Glutamatergic neuron (in vitro differentiated cells): ENCODE measurements at regions not wholly inside any gene's neighbourhood (a gene's known extent, or its start where the extent isn't known, plus 50 kb on each side); places are given as distances from the start of the nearest gene placed in this dataset.

Experiments
- DNase-seq: peaks from one replicate; pipeline ENCODE4 v3.0.0; 2022
- H3K27ac Mint-ChIP-seq: one replicate; pipeline ENCODE4 v1.8.0; 2020; ENCODE audit warnings: mild to moderate bottlenecking, mixed read lengths, inconsistent platforms; ENCODE audit not compliant: unreplicated experiment
- H3K27me3 Mint-ChIP-seq: one replicate; pipeline ENCODE4 v1.8.0; 2020; ENCODE audit warnings: mild to moderate bottlenecking, moderate library complexity, mixed read lengths, inconsistent platforms; ENCODE audit not compliant: unreplicated experiment
- H3K36me3 Mint-ChIP-seq: one replicate; pipeline ENCODE4 v1.8.0; 2020; ENCODE audit warnings: mild to moderate bottlenecking, mixed read lengths, inconsistent platforms; ENCODE audit not compliant: unreplicated experiment
- H3K4me1 Mint-ChIP-seq: one replicate; pipeline ENCODE4 v1.8.0; 2020; ENCODE audit warnings: mild to moderate bottlenecking, low read depth, mixed read lengths, inconsistent platforms; ENCODE audit not compliant: unreplicated experiment
- H3K4me3 Mint-ChIP-seq: one replicate; pipeline ENCODE4 v1.8.0; 2020; ENCODE audit warnings: mild to moderate bottlenecking, mixed read lengths, inconsistent platforms; ENCODE audit not compliant: unreplicated experiment
- H3K9me3 Mint-ChIP-seq: one replicate; pipeline ENCODE4 v1.8.0; 2020; ENCODE audit warnings: mild to moderate bottlenecking, moderate library complexity, mixed read lengths, inconsistent platforms; ENCODE audit not compliant: unreplicated experiment
- TF ChIP-seq, protein P1 (sequence below): fragments of 200-600 bp; sonication (generic); IDR thresholded peaks from one replicate; pipeline ENCODE4 v1.5.0; 2021; ENCODE audit not compliant: partially characterized antibody, unreplicated experiment

DNA sequence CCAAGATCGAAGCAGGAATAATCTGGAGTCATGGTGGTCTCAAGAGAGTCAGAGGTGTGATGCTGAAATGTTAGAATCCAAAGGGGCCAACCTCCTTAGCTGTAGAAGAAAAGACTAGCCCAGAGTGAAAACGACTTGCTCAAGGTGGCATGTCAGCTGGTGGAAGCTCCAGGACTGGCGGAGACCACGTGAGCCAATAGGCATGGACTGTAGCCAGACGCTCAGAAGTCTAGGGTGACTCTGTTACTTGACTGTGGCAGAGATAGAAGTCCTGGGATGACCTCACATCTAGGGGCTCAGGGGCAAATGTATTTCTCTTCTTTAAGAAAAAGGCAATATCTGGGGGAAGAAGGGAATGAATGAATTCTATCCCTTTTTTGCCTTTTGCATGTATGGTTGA is 267.4 kb downstream of the ATG4C start:
- H3K4me1 Mint-ChIP-seq = no peaks in the 10 kb centered on the region
- H3K9me3 Mint-ChIP-seq = peaks cover 1% of the 10 kb centered on the region
- TF ChIP-seq, protein P1, sequence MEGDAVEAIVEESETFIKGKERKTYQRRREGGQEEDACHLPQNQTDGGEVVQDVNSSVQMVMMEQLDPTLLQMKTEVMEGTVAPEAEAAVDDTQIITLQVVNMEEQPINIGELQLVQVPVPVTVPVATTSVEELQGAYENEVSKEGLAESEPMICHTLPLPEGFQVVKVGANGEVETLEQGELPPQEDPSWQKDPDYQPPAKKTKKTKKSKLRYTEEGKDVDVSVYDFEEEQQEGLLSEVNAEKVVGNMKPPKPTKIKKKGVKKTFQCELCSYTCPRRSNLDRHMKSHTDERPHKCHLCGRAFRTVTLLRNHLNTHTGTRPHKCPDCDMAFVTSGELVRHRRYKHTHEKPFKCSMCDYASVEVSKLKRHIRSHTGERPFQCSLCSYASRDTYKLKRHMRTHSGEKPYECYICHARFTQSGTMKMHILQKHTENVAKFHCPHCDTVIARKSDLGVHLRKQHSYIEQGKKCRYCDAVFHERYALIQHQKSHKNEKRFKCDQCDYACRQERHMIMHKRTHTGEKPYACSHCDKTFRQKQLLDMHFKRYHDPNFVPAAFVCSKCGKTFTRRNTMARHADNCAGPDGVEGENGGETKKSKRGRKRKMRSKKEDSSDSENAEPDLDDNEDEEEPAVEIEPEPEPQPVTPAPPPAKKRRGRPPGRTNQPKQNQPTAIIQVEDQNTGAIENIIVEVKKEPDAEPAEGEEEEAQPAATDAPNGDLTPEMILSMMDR = no peak
- no peaks in the 10 kb centered on the region for H3K27me3 Mint-ChIP-seq
- no peak for DNase-seq
- no peak overlapping the region for H3K27ac Mint-ChIP-seq
- no peak overlapping the region for H3K4me3 Mint-ChIP-seq
- H3K36me3 Mint-ChIP-seq = no peaks in the 10 kb centered on the region

DNA sequence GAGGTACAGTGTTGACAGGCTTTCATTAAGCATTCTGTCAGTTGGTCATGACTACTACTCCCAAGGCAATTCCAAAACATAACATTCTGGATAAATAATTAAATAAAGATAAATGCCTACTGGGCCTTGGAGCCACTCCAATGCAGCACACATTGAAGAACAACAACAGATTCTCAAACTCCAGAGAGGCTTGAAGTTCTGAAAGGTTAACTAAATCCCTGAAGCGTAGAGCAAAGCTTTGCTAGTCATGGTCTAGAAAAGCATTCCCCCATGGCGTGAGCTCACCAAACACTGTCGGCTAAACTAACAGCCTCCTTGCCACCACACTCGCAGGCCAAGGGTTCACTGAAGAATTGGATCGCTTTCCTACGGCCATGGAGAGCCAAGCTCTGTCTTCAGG is 268.0 kb downstream of the ATG4C start:
- Mint-ChIP-seq H3K27ac (no peak overlapping the region), H3K4me1 (no peaks in the 10 kb centered on the region), H3K9me3 (peaks cover 1% of the 10 kb centered on the region), H3K36me3 (no peaks in the 10 kb centered on the region), H3K4me3 (no peak overlapping the region), H3K27me3 (no peaks in the 10 kb centered on the region)
- no peak for DNase-seq
- TF ChIP-seq, protein P1 = no peak

DNA sequence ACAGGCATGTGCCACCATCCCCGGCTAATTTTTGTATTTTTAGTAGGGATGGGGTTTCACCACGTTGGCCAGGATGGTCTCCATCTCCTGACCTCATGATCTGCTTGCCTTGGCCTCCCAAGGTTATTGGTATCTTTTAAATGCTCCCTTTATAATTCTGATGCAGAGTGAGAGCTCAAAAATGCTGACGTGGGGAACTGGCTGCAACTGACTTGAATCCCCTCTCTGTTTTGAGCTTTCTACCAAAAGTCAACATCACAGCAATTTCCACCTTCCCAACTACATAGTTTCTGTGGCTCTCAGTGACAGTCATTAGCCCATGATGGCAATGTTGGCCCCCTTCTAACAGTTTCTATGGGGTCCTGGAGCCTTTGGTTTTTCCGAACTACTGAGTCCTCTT is 268.2 kb upstream of the FOXD3 start:
- H3K27me3 Mint-ChIP-seq = no peaks in the 10 kb centered on the region
- no peaks in the 10 kb centered on the region for H3K36me3 Mint-ChIP-seq
- H3K4me3 Mint-ChIP-seq = no peak overlapping the region
- H3K4me1 Mint-ChIP-seq = no peaks in the 10 kb centered on the region
- TF ChIP-seq, protein P1 = no peak
- no peak overlapping the region for H3K27ac Mint-ChIP-seq
- H3K9me3 Mint-ChIP-seq = peaks cover 1% of the 10 kb centered on the region
- DNase-seq = no peak

DNA sequence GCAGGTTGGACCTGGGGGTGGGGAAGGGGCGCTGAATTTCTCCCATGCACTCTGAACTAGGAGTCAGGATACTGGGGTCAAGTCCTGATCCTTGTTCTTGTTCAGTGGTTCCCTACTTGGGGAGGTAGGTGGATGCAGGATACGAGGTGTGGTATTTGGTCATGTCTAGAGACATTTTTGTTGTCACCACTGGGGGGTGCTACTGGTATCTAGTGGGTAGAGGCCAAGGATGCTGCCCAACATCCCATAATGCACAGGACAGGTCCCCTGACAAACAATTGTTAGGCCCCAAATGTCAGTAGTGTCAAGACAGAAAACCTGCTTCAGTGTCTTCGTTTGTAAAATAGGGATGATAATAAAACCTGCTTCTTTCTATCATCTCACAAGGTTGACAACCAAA is 259.0 kb upstream of the FOXD3 start:
- Mint-ChIP-seq H3K9me3 (no peaks in the 10 kb centered on the region), H3K36me3 (no peaks in the 10 kb centered on the region), H3K4me3 (no peak overlapping the region), H3K4me1 (no peaks in the 10 kb centered on the region), H3K27me3 (no peaks in the 10 kb centered on the region), H3K27ac (no peak overlapping the region)
- no peak for DNase-seq
- TF ChIP-seq, protein P1 = peak; percentile 24

DNA sequence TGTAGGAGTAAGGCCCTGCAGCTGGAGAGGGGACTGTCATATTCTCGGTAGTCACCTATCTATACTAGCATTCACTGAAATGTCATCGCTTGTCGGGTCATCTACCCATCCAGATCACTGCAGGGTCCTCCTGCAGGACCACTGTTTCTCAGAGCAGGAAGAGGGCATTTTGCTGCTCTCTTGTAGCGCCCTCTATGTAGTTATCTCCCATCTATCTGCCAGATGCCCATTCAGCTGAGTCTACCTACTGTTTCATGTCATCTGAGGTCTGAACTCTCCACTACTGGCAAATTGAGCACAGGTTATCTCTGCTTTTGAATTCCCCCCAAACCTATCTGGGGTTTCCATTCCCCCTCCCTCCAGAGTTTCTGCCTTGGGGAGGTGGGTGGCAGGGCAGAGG is 258.2 kb upstream of the FOXD3 start:
- Mint-ChIP-seq H3K4me1 (no peaks in the 10 kb centered on the region), H3K4me3 (no peak overlapping the region), H3K36me3 (no peaks in the 10 kb centered on the region), H3K9me3 (no peaks in the 10 kb centered on the region), H3K27me3 (no peaks in the 10 kb centered on the region), H3K27ac (no peak overlapping the region)
- no peak for DNase-seq
- TF ChIP-seq, protein P1 = no peak
